HL-60/S4 treated with retinoic acid at 250 ng/mL for 4 days and 3 days (cell line): ENCODE measurements at regions not wholly inside any gene's neighbourhood (a gene's known extent, or its start where the extent isn't known, plus 50 kb on each side); places are given as distances from the start of the nearest gene placed in this dataset.

ENCODE experiments used
- in situ Hi-C: fragments of 300-500 bp; cut with MboI; formaldehyde crosslinking; loops from 2 replicates; pipeline ENCODE4 v1.7.0; 2022; ENCODE audit warnings: low sequenced_read_pairs

- in situ Hi-C loops = no loop called here
Measured at GRCh38 chr4:52269761-52270160, 218.7 kb downstream of the SPATA18 start.

GRCh38 chr4:52273885-52274284, 222.8 kb downstream of the SPATA18 start:
- in situ Hi-C loops = no loop called here

- in situ Hi-C loops = no loop called here
Measured at GRCh38 chr4:52288212-52288855, 237.2 kb downstream of the SPATA18 start.

GRCh38 chr4:52290466-52290865, 239.4 kb downstream of the SPATA18 start:
- in situ Hi-C loops = no loop called here

GRCh38 chr4:52292245-52292644, 241.1 kb downstream of the SPATA18 start:
- in situ Hi-C loops = no loop called here

- in situ Hi-C loops = no loop called here
Measured at GRCh38 chr4:52296341-52296740, 245.2 kb downstream of the SPATA18 start.

GRCh38 chr4:52298444-52298843, 247.3 kb downstream of the SPATA18 start:
- in situ Hi-C loops = no loop called here

GRCh38 chr4:52299120-52299519, 248.0 kb downstream of the SPATA18 start:
- in situ Hi-C loops = no loop called here

GRCh38 chr4:52311464-52312125, 260.5 kb downstream of the SPATA18 start:
- in situ Hi-C loops = no loop called here

GRCh38 chr4:52312722-52313121, 261.6 kb downstream of the SPATA18 start:
- in situ Hi-C loops = no loop called here

- in situ Hi-C loops = no loop called here
Measured at GRCh38 chr4:52317361-52317879, 266.3 kb downstream of the SPATA18 start.

GRCh38 chr4:52317981-52318380, 266.9 kb downstream of the SPATA18 start:
- in situ Hi-C loops = no loop called here

- in situ Hi-C loops = no loop called here
Measured at GRCh38 chr4:52329894-52330293, 278.8 kb downstream of the SPATA18 start.

- in situ Hi-C loops = no loop called here
Measured at GRCh38 chr4:52343595-52343994, 292.5 kb downstream of the SPATA18 start.

GRCh38 chr4:52350926-52351325, 299.8 kb downstream of the SPATA18 start:
- in situ Hi-C loops = no loop called here

- in situ Hi-C loops = no loop called here
Measured at GRCh38 chr4:52358366-52358765, 300.7 kb downstream of the USP46 start.

GRCh38 chr4:52358883-52359321, 300.2 kb downstream of the USP46 start:
- in situ Hi-C loops = no loop called here

- in situ Hi-C loops = no loop called here
Measured at GRCh38 chr4:52366191-52366590, 292.9 kb downstream of the USP46 start.

GRCh38 chr4:52366621-52367020, 292.5 kb downstream of the USP46 start:
- in situ Hi-C loops = no loop called here

- in situ Hi-C loops = no loop called here
Measured at GRCh38 chr4:52367282-52367830, 291.7 kb downstream of the USP46 start.

- in situ Hi-C loops = no loop called here
Measured at GRCh38 chr4:52368895-52369294, 290.2 kb downstream of the USP46 start.

GRCh38 chr4:52369649-52370048, 289.5 kb downstream of the USP46 start:
- in situ Hi-C loops = loop anchor here (10.0 kb wide), 2 partner anchors 615 to 1845 kb away; no protein-coding TSS in a partner anchor
